SK-N-SH (cell line): ENCODE measurements at regions not wholly inside any gene's neighbourhood (a gene's known extent, or its start where the extent isn't known, plus 50 kb on each side); places are given as distances from the start of the nearest gene placed in this dataset.

Experiments
- CHD2 ChIP-seq: fragments of 150-350 bp; IDR thresholded peaks from 2 replicates; pipeline ENCODE4 v1.6.1; 2018; ENCODE audit warnings: low read length; ENCODE audit not compliant: partially characterized antibody
- CTCF ChIP-seq: fragments of 200-600 bp; sonication (generic); IDR thresholded peaks from 2 replicates; pipeline ENCODE4 v1.6.1; 2017; ENCODE audit warnings: antibody characterized with exemption, mild to moderate bottlenecking, moderate library complexity
- FOXM1 ChIP-seq: IDR thresholded peaks from 2 replicates; pipeline ENCODE4 v1.4.0; 2012; ENCODE audit warnings: low read depth, mild to moderate bottlenecking
- RAD21 ChIP-seq: IDR thresholded peaks from 2 replicates; pipeline ENCODE4 v1.6.1; 2012; ENCODE audit warnings: mild to moderate bottlenecking, low read length
- TAF1 ChIP-seq: IDR thresholded peaks from 2 replicates; pipeline ENCODE4 v1.6.1; 2012; ENCODE audit warnings: low read depth, mild to moderate bottlenecking, low read length, moderate library complexity, borderline replicate concordance
- USF1 ChIP-seq: IDR thresholded peaks from 2 replicates; pipeline ENCODE4 v1.4.0; 2012; ENCODE audit warnings: low read depth, borderline replicate concordance
- TF ChIP-seq, protein P1 (sequence below): fragments of 150-350 bp; IDR thresholded peaks from 2 replicates; pipeline ENCODE4 v1.6.1; 2017; ENCODE audit warnings: antibody characterized with exemption, low read length, low read depth, borderline replicate concordance

- TF ChIP-seq USF1 (no peak), FOXM1 (no peak), CHD2 (no peak), CTCF (no peak), TAF1 (no peak), RAD21 (no peak)
- TF ChIP-seq, protein P1, sequence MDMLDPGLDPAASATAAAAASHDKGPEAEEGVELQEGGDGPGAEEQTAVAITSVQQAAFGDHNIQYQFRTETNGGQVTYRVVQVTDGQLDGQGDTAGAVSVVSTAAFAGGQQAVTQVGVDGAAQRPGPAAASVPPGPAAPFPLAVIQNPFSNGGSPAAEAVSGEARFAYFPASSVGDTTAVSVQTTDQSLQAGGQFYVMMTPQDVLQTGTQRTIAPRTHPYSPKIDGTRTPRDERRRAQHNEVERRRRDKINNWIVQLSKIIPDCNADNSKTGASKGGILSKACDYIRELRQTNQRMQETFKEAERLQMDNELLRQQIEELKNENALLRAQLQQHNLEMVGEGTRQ = no peak
Measured at GRCh38 chr15:70180186-70180875, 82.6 kb upstream of the TLE3 start.
